HEK293 (cell line): ENCODE measurements at regions not wholly inside any gene's neighbourhood (a gene's known extent, or its start where the extent isn't known, plus 50 kb on each side); places are given as distances from the start of the nearest gene placed in this dataset.

Experiments
- CTCF ChIA-PET: fragments of 350-600 bp; formaldehyde crosslinking; extraction: SDS; loops from one replicate; lab custom pipeline; 2021; ENCODE audit warnings: antibody characterized with exemption; lab: Yijun Ruan, JAX
- POLR2A ChIA-PET: fragments of 300-600 bp; formaldehyde crosslinking; extraction: SDS; loops from one replicate; lab custom pipeline; 2020; ENCODE audit warnings: antibody characterized with exemption, inconsistent platforms; lab: Yijun Ruan, JAX
- H3K27ac ChIP-seq: fragments of 200-500 bp; sonication (Bioruptor generic); 2 replicates; pipeline ENCODE4 v1.5.1; 2014; ENCODE audit warnings: low read depth, low read length, control low read depth, inconsistent platforms; ENCODE audit errors: extremely low read depth
- H3K36me3 ChIP-seq, 2 experiments: fragments of 200-500 bp in 1 of 2; sonication (Bioruptor generic) in 1 of 2; 1 replicate in 1 of 2; 2 replicates in 1 of 2; pipeline ENCODE4 v1.5.1; 2014 to 2017; ENCODE audit warnings: inconsistent platforms in 2 of 2, low read length in 2 of 2; ENCODE audit not compliant: control insufficient read depth in 2 of 2, insufficient read depth in 1 of 2
- H3K4me1 ChIP-seq: fragments of 200-500 bp; sonication (Bioruptor generic); 2 replicates; pipeline ENCODE4 v1.5.1; 2014; ENCODE audit warnings: mild to moderate bottlenecking, low read length, inconsistent platforms; ENCODE audit not compliant: control insufficient read depth, insufficient read depth
- H3K4me3 ChIP-seq: 2 replicates; pipeline ENCODE4 v1.5.1; 2011; ENCODE audit warnings: low read depth, mild to moderate bottlenecking, control low read depth, low read length, moderate library complexity
- H3K9me3 ChIP-seq: fragments of 200-500 bp; sonication (Bioruptor generic); 2 replicates; pipeline ENCODE4 v1.5.1; 2014; ENCODE audit warnings: low read depth, low read length, inconsistent platforms; ENCODE audit not compliant: control insufficient read depth, insufficient read depth
- ELK4 ChIP-seq: IDR thresholded peaks from 2 replicates; pipeline ENCODE4 v1.6.1; 2011; ENCODE audit warnings: mild to moderate bottlenecking, low read depth, low read length, borderline replicate concordance
- GLI4 ChIP-seq: fragments of 450-650 bp; formaldehyde crosslinking; IDR thresholded peaks from 2 replicates; pipeline ENCODE4 v1.5.1; 2016; ENCODE audit warnings: missing biosample characterization, missing genetic modification characterization
- REPIN1 ChIP-seq: fragments of 450-650 bp; formaldehyde crosslinking; IDR thresholded peaks from 2 replicates; pipeline ENCODE4 v1.5.1; 2017; ENCODE audit warnings: missing biosample characterization, missing genetic modification characterization, low read depth
- TSHZ1 ChIP-seq: fragments of 450-650 bp; formaldehyde crosslinking; IDR thresholded peaks from 2 replicates; pipeline ENCODE4 v1.5.1; 2016; ENCODE audit warnings: missing biosample characterization, missing genetic modification characterization, borderline replicate concordance
- YY2 ChIP-seq: fragments of 450-650 bp; formaldehyde crosslinking; IDR thresholded peaks from 2 replicates; pipeline ENCODE4 v1.5.1; 2016; ENCODE audit warnings: missing biosample characterization, missing genetic modification characterization
- ZBTB44 ChIP-seq: fragments of 450-650 bp; IDR thresholded peaks from 2 replicates; pipeline ENCODE4 v1.5.1; 2018; ENCODE audit warnings: missing biosample characterization, mild to moderate bottlenecking, missing genetic modification characterization
- ZNF169 ChIP-seq: fragments of 450-650 bp; formaldehyde crosslinking; IDR thresholded peaks from 2 replicates; pipeline ENCODE4 v1.5.1; 2016; ENCODE audit warnings: missing biosample characterization, missing genetic modification characterization
- ZNF184 ChIP-seq: fragments of 450-650 bp; IDR thresholded peaks from 2 replicates; pipeline ENCODE4 v1.5.1; 2018; ENCODE audit warnings: missing biosample characterization, mild to moderate bottlenecking, missing genetic modification characterization
- ZNF2 ChIP-seq: fragments of 450-650 bp; formaldehyde crosslinking; IDR thresholded peaks from 2 replicates; pipeline ENCODE4 v1.5.1; 2016; ENCODE audit warnings: missing biosample characterization, missing genetic modification characterization
- ZNF23 ChIP-seq: fragments of 450-650 bp; formaldehyde crosslinking; IDR thresholded peaks from 2 replicates; pipeline ENCODE4 v1.5.1; 2016; ENCODE audit warnings: missing biosample characterization, missing genetic modification characterization, borderline replicate concordance
- ZNF37A ChIP-seq: fragments of 450-650 bp; IDR thresholded peaks from 2 replicates; pipeline ENCODE4 v1.5.1; 2018; ENCODE audit warnings: missing biosample characterization, missing genetic modification characterization
- ZNF501 ChIP-seq: fragments of 450-650 bp; formaldehyde crosslinking; IDR thresholded peaks from 2 replicates; pipeline ENCODE4 v1.5.1; 2016; ENCODE audit warnings: missing biosample characterization, missing genetic modification characterization
- ZNF510 ChIP-seq: fragments of 450-650 bp; formaldehyde crosslinking; IDR thresholded peaks from 2 replicates; pipeline ENCODE4 v1.5.1; 2018; ENCODE audit warnings: mild to moderate bottlenecking, missing genetic modification characterization, missing biosample characterization; ENCODE audit not compliant: insufficient replicate concordance
- ZNF549 ChIP-seq: fragments of 450-650 bp; IDR thresholded peaks from 2 replicates; pipeline ENCODE4 v1.5.1; 2018; ENCODE audit warnings: missing biosample characterization, missing genetic modification characterization, mild to moderate bottlenecking, inconsistent platforms, moderate library complexity
- ZNF639 ChIP-seq: fragments of 450-650 bp; formaldehyde crosslinking; IDR thresholded peaks from 2 replicates; pipeline ENCODE4 v1.5.1; 2016; ENCODE audit warnings: missing biosample characterization, missing genetic modification characterization
- ZNF704 ChIP-seq: fragments of 450-650 bp; formaldehyde crosslinking; IDR thresholded peaks from 2 replicates; pipeline ENCODE4 v1.5.1; 2016; ENCODE audit warnings: missing biosample characterization, missing genetic modification characterization
- ZNF768 ChIP-seq: fragments of 450-650 bp; formaldehyde crosslinking; IDR thresholded peaks from 2 replicates; pipeline ENCODE4 v1.5.1; 2018; ENCODE audit warnings: missing biosample characterization, mild to moderate bottlenecking, missing genetic modification characterization

GRCh38 chr14:22463763-22464173, 125.3 kb downstream of the DAD1 start (continued):
- TF ChIP-seq ZNF704 (no peak), ZNF169 (tag by site-specific recombination) (no peak), ELK4 (no peak), ZNF2 (tag by site-specific recombination) (no peak), YY2 (tag by site-specific recombination) (no peak), TSHZ1 (tag by site-specific recombination) (no peak)

GRCh38 chr14:22462923-22463322, 126.1 kb downstream of the DAD1 start:
- H3K27ac ChIP-seq: no peak overlapping the region
- H3K4me1 ChIP-seq: 0 out of 2 replicates have a peak, but pooled peaks cover 2% of the 10 kb centered on the region
- H3K4me3 ChIP-seq: no peak overlapping the region
- ChIA-PET POLR2A (no interaction called here), CTCF (interaction anchor here (0.6 to 1.0 kb wide), 3 partner anchors 8 to 126 kb away, joined by 3 read pairs; no protein-coding TSS in a partner anchor)
- no peaks in the 10 kb centered on the region for H3K36me3 ChIP-seq
- TF ChIP-seq ZNF169 (tag by site-specific recombination) (no peak), REPIN1 (tag by site-specific recombination) (no peak), ZNF639 (no peak), ZNF510 (no peak), ZNF501 (tag by site-specific recombination) (no peak), ZNF37A (tag by site-specific recombination) (no peak), GLI4 (tag by site-specific recombination) (no peak), ZNF23 (tag by site-specific recombination) (no peak), ZNF768 (tag by site-specific recombination) (no peak), ZNF184 (no peak), ZNF549 (tag by site-specific recombination) (no peak), ZBTB44 (tag by site-specific recombination) (no peak)
- H3K9me3 ChIP-seq: no peaks in the 10 kb centered on the region
